H9 (cell line): ENCODE measurements at regions not wholly inside any gene's neighbourhood (a gene's known extent, or its start where the extent isn't known, plus 50 kb on each side); places are given as distances from the start of the nearest gene placed in this dataset.

Source experiments
- DNase-seq: peaks from one replicate; pipeline ENCODE4 v3.0.0-alpha.2; 2017
- H2AFZ ChIP-seq: one replicate; pipeline ENCODE4 v1.6.1; 2013; ENCODE audit warnings: mild to moderate bottlenecking, low read length, control low read depth, moderate library complexity
- H2AK5ac ChIP-seq: 2 replicates; pipeline ENCODE4 v1.6.1; 2013; ENCODE audit warnings: low read length, control low read depth, mixed read lengths; ENCODE audit not compliant: insufficient read length
- H2BK120ac ChIP-seq: one replicate; pipeline ENCODE4 v1.6.1; 2013; ENCODE audit warnings: low read depth, mild to moderate bottlenecking, low read length, control low read depth, inconsistent platforms; ENCODE audit not compliant: poor library complexity, severe bottlenecking
- H2BK12ac ChIP-seq: 2 replicates; pipeline ENCODE4 v1.6.1; 2013; ENCODE audit warnings: low read length, control low read depth, mixed read lengths, low read depth; ENCODE audit not compliant: insufficient read length
- H2BK15ac ChIP-seq: 2 replicates; pipeline ENCODE4 v1.6.1; 2013; ENCODE audit warnings: low read depth, low read length, control low read depth
- H2BK20ac ChIP-seq: one replicate; pipeline ENCODE4 v1.6.1; 2013; ENCODE audit warnings: low read depth, mild to moderate bottlenecking, low read length, control low read depth, inconsistent platforms; ENCODE audit not compliant: poor library complexity, severe bottlenecking
- H2BK5ac ChIP-seq: 2 replicates; pipeline ENCODE4 v1.6.1; 2013; ENCODE audit warnings: low read length, control low read depth, mixed read lengths; ENCODE audit not compliant: insufficient read length
- H3K14ac ChIP-seq: 2 replicates; pipeline ENCODE4 v1.6.1; 2013; ENCODE audit warnings: low read length, control low read depth; ENCODE audit not compliant: insufficient read depth
- H3K18ac ChIP-seq: 2 replicates; pipeline ENCODE4 v1.6.1; 2013; ENCODE audit warnings: low read depth, mild to moderate bottlenecking, mixed read lengths, low read length, control low read depth; ENCODE audit not compliant: insufficient read length
- H3K23ac ChIP-seq: 2 replicates; pipeline ENCODE4 v1.6.1; 2013; ENCODE audit warnings: low read length, control low read depth, mixed read lengths, low read depth; ENCODE audit not compliant: insufficient read length
- H3K23me2 ChIP-seq: 2 replicates; pipeline ENCODE4 v1.6.1; 2013; ENCODE audit warnings: low read depth, mild to moderate bottlenecking, mixed read lengths, low read length, control low read depth; ENCODE audit not compliant: insufficient read length, poor library complexity, severe bottlenecking
- H3K27ac ChIP-seq: 2 replicates; pipeline ENCODE4 v1.5.1; 2013; ENCODE audit warnings: low read length, control low read depth, mixed read lengths, low read depth; ENCODE audit not compliant: insufficient read length
- H3K27me3 ChIP-seq: 2 replicates; pipeline ENCODE4 v1.6.1; 2013; ENCODE audit warnings: low read length, control low read depth, inconsistent platforms; ENCODE audit not compliant: insufficient read depth
- H3K4ac ChIP-seq: 2 replicates; pipeline ENCODE4 v1.6.1; 2013; ENCODE audit warnings: low read depth, mild to moderate bottlenecking, control low read depth, inconsistent platforms, low read length, moderate library complexity
- H3K4me1 ChIP-seq: 2 replicates; pipeline ENCODE4 v1.6.1; 2013; ENCODE audit warnings: low read length, control low read depth, inconsistent platforms; ENCODE audit not compliant: insufficient read depth
- H3K4me2 ChIP-seq: 2 replicates; pipeline ENCODE4 v1.6.1; 2013; ENCODE audit warnings: low read length, control low read depth, mixed read lengths; ENCODE audit not compliant: insufficient read length, insufficient read depth
- H3K56ac ChIP-seq: 2 replicates; pipeline ENCODE4 v1.6.1; 2013; ENCODE audit warnings: low read depth, mild to moderate bottlenecking, mixed read lengths, low read length, control low read depth; ENCODE audit not compliant: insufficient read length
- H3K79me1 ChIP-seq: 2 replicates; pipeline ENCODE4 v1.6.1; 2013; ENCODE audit warnings: low read depth, mild to moderate bottlenecking, moderate library complexity, low read length, control low read depth, inconsistent platforms; ENCODE audit not compliant: insufficient read depth, poor library complexity, severe bottlenecking
- H3K79me2 ChIP-seq: 2 replicates; pipeline ENCODE4 v1.6.1; 2013; ENCODE audit warnings: low read length, control low read depth, inconsistent platforms; ENCODE audit not compliant: insufficient read depth
- H3K9ac ChIP-seq: 2 replicates; pipeline ENCODE4 v1.6.1; 2013; ENCODE audit warnings: low read length, control low read depth, mixed read lengths; ENCODE audit not compliant: insufficient read length; ENCODE audit errors: extremely low read depth
- H3K9me3 ChIP-seq: one replicate; pipeline ENCODE4 v1.6.1; 2013; ENCODE audit warnings: low read depth, low read length, inconsistent platforms; ENCODE audit not compliant: control insufficient read depth
- H3T11ph ChIP-seq: one replicate; pipeline ENCODE4 v1.6.1; 2013; ENCODE audit warnings: mild to moderate bottlenecking, low read length, control low read depth, inconsistent platforms
- H4K20me1 ChIP-seq: one replicate; pipeline ENCODE4 v1.6.1; 2013; ENCODE audit not compliant: control insufficient read depth, insufficient read length, insufficient read depth
- H4K5ac ChIP-seq: 2 replicates; pipeline ENCODE4 v1.6.1; 2013; ENCODE audit warnings: low read depth, mild to moderate bottlenecking, mixed read lengths, low read length, control low read depth; ENCODE audit not compliant: insufficient read length
- H4K8ac ChIP-seq: replicated peaks from 2 replicates; pipeline ENCODE4 v1.6.1; 2013; ENCODE audit warnings: low read length, control low read depth, mixed read lengths, low read depth; ENCODE audit not compliant: insufficient read length
- H4K91ac ChIP-seq: 2 replicates; pipeline ENCODE4 v1.6.1; 2013; ENCODE audit warnings: low read depth, mild to moderate bottlenecking, moderate library complexity, mixed read lengths, low read length, control low read depth; ENCODE audit not compliant: insufficient read length
- H3K27ac Mint-ChIP-seq, 3 experiments: 2 replicates in 2 of 3; 3 replicates in 1 of 3; pipeline ENCODE4 v1.8.0; 2020 to 2021; ENCODE audit warnings: mixed read lengths in 3 of 3, mild to moderate bottlenecking in 1 of 3, moderate library complexity in 1 of 3
- H3K27me3 Mint-ChIP-seq: 2 replicates; pipeline ENCODE4 v1.8.0; 2021; ENCODE audit warnings: low read depth, mild to moderate bottlenecking, moderate library complexity, mixed read lengths
- H3K36me3 Mint-ChIP-seq, 3 experiments: 2 replicates in 2 of 3; 3 replicates in 1 of 3; pipeline ENCODE4 v1.8.0; 2020 to 2021; ENCODE audit warnings: low read depth in 3 of 3, mixed read lengths in 3 of 3; ENCODE audit not compliant: insufficient read depth in 1 of 3
- H3K4me1 Mint-ChIP-seq, 2 experiments: 2 replicates each; pipeline ENCODE4 v1.8.0; 2020; ENCODE audit warnings: mixed read lengths in 2 of 2
- H3K4me3 Mint-ChIP-seq, 2 experiments: 2 replicates in 1 of 2; 3 replicates in 1 of 2; pipeline ENCODE4 v1.8.0; 2020 to 2021; ENCODE audit warnings: mild to moderate bottlenecking in 2 of 2, mixed read lengths in 2 of 2, moderate library complexity in 1 of 2
- H3K9me3 Mint-ChIP-seq, 2 experiments: 2 replicates in 1 of 2; 3 replicates in 1 of 2; pipeline ENCODE4 v1.8.0; 2020; ENCODE audit warnings: mild to moderate bottlenecking in 2 of 2, mixed read lengths in 2 of 2, moderate library complexity in 1 of 2
- WGBS: extraction: QIAGEN DNeasy Blood & Tissue Kit; methylation state at CpG from one replicate; pipeline ENCODE4 v1.1.7; 2013; ENCODE audit warnings: missing lambda C conversion rate, low lambda C conversion rate, mixed read lengths; ENCODE audit not compliant: insufficient read length; ENCODE audit errors: extremely low coverage; 5-methylcytosine and 5-hydroxymethylcytosine counted together
- TF ChIP-seq, protein P1 (sequence below): fragments of 200-600 bp; sonication (generic); conservative IDR thresholded peaks from 3 replicates; pipeline ENCODE4 v1.8.0; 2021; ENCODE audit warnings: antibody characterized with exemption, mild to moderate bottlenecking

DNA sequence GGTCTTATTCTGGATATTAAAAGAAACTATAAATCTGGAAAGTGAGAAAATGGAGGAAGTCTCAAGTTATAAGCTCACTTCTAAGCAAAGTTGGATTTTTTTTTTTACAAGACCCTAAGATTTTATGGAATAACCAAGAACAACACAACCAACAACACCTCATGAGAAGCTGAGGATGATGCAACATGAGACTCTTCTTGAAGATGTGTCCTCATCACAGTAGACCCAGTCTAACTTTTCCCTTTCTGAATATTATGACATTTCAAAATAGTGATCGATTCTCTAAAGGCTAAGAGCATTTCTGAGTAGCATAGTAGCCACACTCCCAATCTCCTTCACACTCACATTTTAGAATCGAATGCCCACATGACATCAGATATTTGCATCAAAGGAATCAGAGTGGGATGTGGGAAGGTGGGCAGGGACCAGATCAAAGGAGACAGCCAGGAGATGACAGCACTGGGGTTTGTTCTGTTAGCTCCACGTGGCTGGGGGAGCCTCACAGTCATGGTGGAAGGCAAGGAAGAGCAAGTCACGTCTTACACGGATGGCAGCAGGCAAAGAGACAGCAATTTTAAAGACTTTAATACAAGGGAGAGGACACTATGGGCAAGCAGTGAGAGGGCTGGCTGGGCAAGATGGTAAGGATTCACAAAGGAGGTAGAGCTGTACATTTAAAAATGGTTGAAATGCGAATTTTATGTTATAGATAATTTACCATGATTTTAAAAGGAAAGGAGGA, 90.7 kb upstream of the MYL2 start:
- Histone ChIP-seq H3K27ac (no peak overlapping the region), H3T11ph (no peak overlapping the region), H3K4me1 (peaks cover 3% of the 10 kb centered on the region; the same call in 1 of the 2 replicates), H2BK15ac (no peak overlapping the region), H4K20me1 (no peaks in the 10 kb centered on the region), H3K4ac (no peak overlapping the region), H2BK5ac (no peak overlapping the region), H3K4me2 (no peak overlapping the region), H2BK12ac (no peak overlapping the region), H2AFZ (no peak overlapping the region), H3K27me3 (no peaks in the 10 kb centered on the region), H4K5ac (no peak overlapping the region), H3K79me1 (no peaks in the 10 kb centered on the region), H3K23me2 (no peaks in the 10 kb centered on the region), H4K8ac (no peak overlapping the region), H3K56ac (no peak overlapping the region), H3K9me3 (no peaks in the 10 kb centered on the region), H3K23ac (no peak overlapping the region), H3K14ac (no peak overlapping the region), H3K18ac (no peak overlapping the region), H4K91ac (no peak overlapping the region), H2BK120ac (no peak overlapping the region), H3K9ac (no peak overlapping the region), H2AK5ac (no peak overlapping the region), H3K79me2 (no peaks in the 10 kb centered on the region), H2BK20ac (no peak overlapping the region)
- Mint-ChIP-seq H3K36me3 (peaks cover 0 to 2% (median 0%) of the 10 kb centered on the region in 3 experiments; a peak in 1 of 7 replicates), H3K4me3 (no peak overlapping the region), H3K9me3 (peaks cover 5 to 6% of the 10 kb centered on the region in 2 experiments; a peak in 4 of 5 replicates), H3K4me1 (peaks cover 0 to 5% of the 10 kb centered on the region in 2 experiments; a peak in 2 of 4 replicates), H3K27me3 (peaks cover 33% of the 10 kb centered on the region), H3K27ac (no peak overlapping the region; a peak in 1 of 7 replicates)
- WGBS = 100% methylated on average over 1 of the region's 6 CpGs
- TF ChIP-seq, protein P1, sequence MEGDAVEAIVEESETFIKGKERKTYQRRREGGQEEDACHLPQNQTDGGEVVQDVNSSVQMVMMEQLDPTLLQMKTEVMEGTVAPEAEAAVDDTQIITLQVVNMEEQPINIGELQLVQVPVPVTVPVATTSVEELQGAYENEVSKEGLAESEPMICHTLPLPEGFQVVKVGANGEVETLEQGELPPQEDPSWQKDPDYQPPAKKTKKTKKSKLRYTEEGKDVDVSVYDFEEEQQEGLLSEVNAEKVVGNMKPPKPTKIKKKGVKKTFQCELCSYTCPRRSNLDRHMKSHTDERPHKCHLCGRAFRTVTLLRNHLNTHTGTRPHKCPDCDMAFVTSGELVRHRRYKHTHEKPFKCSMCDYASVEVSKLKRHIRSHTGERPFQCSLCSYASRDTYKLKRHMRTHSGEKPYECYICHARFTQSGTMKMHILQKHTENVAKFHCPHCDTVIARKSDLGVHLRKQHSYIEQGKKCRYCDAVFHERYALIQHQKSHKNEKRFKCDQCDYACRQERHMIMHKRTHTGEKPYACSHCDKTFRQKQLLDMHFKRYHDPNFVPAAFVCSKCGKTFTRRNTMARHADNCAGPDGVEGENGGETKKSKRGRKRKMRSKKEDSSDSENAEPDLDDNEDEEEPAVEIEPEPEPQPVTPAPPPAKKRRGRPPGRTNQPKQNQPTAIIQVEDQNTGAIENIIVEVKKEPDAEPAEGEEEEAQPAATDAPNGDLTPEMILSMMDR = no peak
- DNase-seq = no peak
